Esophagus muscularis mucosa (tissue), 4 donors: ENCODE measurements at regions not wholly inside any gene's neighbourhood (a gene's known extent, or its start where the extent isn't known, plus 50 kb on each side); places are given as distances from the start of the nearest gene placed in this dataset.

ENCODE experiments used
- DNase-seq: peaks from one replicate; pipeline ENCODE4 v3.0.0-alpha.2; 2017; ENCODE audit errors: extremely low spot score
- H3K27ac ChIP-seq, 4 donors: fragments of 200-600 bp; sonication (generic); replicated peaks in 1 of 4; 1 replicate in 3 of 4; 2 replicates in 1 of 4; pipeline ENCODE4 v1.5.1; 2016 to 2019; ENCODE audit warnings: mild to moderate bottlenecking in 1 of 4
- H3K27me3 ChIP-seq, 4 donors: fragments of 200-600 bp; sonication (generic); one replicate each; pipeline versions ENCODE4 v1.5.1 to v1.6.0; 2016 to 2019
- H3K36me3 ChIP-seq, 4 donors: fragments of 200-600 bp; sonication (generic); one replicate each; pipeline ENCODE4 v1.5.1; 2016 to 2019
- H3K4me1 ChIP-seq, 4 donors: fragments of 200-600 bp; sonication (generic); one replicate each; pipeline ENCODE4 v1.5.1; 2016 to 2019
- H3K4me3 ChIP-seq, 4 donors: fragments of 200-600 bp; sonication (generic); 1 replicate in 2 of 4; 2 replicates in 2 of 4; pipeline ENCODE4 v1.5.1; 2016 to 2019; ENCODE audit warnings: mild to moderate bottlenecking in 4 of 4, moderate library complexity in 1 of 4
- H3K9me3 ChIP-seq, 4 donors: fragments of 200-600 bp; sonication (generic); 1 replicate in 3 of 4; 2 replicates in 1 of 4; pipeline ENCODE4 v1.5.1; 2016 to 2019
- EP300 ChIP-seq: sonication (generic); formaldehyde crosslinking; IDR thresholded peaks from one replicate; pipeline ENCODE4 v1.6.1; 2017; ENCODE audit warnings: antibody characterized with exemption
- POLR2A ChIP-seq: fragments of 450-650 bp; IDR thresholded peaks from one replicate; pipeline ENCODE4 v1.6.1; 2017; ENCODE audit warnings: antibody characterized with exemption, moderate library complexity, mild to moderate bottlenecking, low read depth
- POLR2AphosphoS5 ChIP-seq, 2 donors: sonication (generic); formaldehyde crosslinking; IDR thresholded peaks; one replicate each; pipeline ENCODE4 v1.6.1; 2017; ENCODE audit warnings: antibody characterized with exemption in 2 of 2
- WGBS: methylation state at CpG from one replicate; pipeline ENCODE4 v1.1.5; 2018; 5-methylcytosine and 5-hydroxymethylcytosine counted together
- intact Hi-C: fragments of 100-400 bp; cut with DNase I; formaldehyde crosslinking; loops from one replicate; pipeline ENCODE4 v1.15.1; 2023
- TF ChIP-seq, protein P1 (sequence below), 3 experiments: fragments of 200-600 bp in 2 of 3; fragments of 450-650 bp in 1 of 3; sonication (generic) in 2 of 3; IDR thresholded peaks; one replicate each; pipeline ENCODE4 v1.5.1; 2017 to 2019; ENCODE audit warnings: antibody characterized with exemption in 3 of 3, mild to moderate bottlenecking in 2 of 3, moderate library complexity in 1 of 3

GRCh38 chr2:166831930-166832329, 56.4 kb upstream of the XIRP2 start:
- intact Hi-C loops: no loop called here
- TF ChIP-seq EP300 (no peak), POLR2AphosphoS5 (IDR thresholded peaks at IDR 0.05) (no peak), POLR2A (no peak)
- TF ChIP-seq, protein P1, sequence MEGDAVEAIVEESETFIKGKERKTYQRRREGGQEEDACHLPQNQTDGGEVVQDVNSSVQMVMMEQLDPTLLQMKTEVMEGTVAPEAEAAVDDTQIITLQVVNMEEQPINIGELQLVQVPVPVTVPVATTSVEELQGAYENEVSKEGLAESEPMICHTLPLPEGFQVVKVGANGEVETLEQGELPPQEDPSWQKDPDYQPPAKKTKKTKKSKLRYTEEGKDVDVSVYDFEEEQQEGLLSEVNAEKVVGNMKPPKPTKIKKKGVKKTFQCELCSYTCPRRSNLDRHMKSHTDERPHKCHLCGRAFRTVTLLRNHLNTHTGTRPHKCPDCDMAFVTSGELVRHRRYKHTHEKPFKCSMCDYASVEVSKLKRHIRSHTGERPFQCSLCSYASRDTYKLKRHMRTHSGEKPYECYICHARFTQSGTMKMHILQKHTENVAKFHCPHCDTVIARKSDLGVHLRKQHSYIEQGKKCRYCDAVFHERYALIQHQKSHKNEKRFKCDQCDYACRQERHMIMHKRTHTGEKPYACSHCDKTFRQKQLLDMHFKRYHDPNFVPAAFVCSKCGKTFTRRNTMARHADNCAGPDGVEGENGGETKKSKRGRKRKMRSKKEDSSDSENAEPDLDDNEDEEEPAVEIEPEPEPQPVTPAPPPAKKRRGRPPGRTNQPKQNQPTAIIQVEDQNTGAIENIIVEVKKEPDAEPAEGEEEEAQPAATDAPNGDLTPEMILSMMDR (IDR thresholded peaks at IDR 0.05): no peak
- Histone ChIP-seq H3K27me3 (no peaks in the 10 kb centered on the region), H3K4me1 (no peaks in the 10 kb centered on the region), H3K9me3 (no peaks in the 10 kb centered on the region), H3K36me3 (no peaks in the 10 kb centered on the region), H3K4me3 (no peak overlapping the region), H3K27ac (no peak overlapping the region)
- DNase-seq: no peak
- WGBS: 70% methylated on average over 4 of the region's 4 CpGs

DNA sequence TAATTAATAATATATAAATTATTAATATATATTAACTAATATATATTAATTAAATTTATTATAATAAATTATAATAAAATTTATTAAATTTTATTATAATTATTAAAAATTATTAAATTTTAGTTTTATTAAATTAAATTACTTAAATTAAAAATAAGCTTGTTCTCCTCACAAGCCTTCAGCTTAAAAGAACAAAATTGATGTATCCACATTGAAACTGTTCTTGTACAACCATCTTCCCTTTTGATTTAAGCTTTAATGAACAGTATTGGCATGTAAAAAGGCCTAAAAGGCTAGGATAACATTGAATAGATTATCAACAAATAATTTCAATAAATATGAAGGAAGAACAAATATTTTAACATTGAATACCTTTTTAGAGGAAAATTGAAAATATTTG, 62.4 kb upstream of the XIRP2 start:
- H3K36me3 ChIP-seq: no peaks in the 10 kb centered on the region
- H3K27ac ChIP-seq: no peak overlapping the region
- TF ChIP-seq EP300: no peak
- TF ChIP-seq POLR2AphosphoS5 (IDR thresholded peaks at IDR 0.05): no peak
- TF ChIP-seq, protein P1 (IDR thresholded peaks at IDR 0.05): no peak
- no peak for TF ChIP-seq POLR2A
- H3K27me3 ChIP-seq: no peaks in the 10 kb centered on the region
- intact Hi-C loops: no loop called here
- no peak overlapping the region for H3K4me3 ChIP-seq
- no peaks in the 10 kb centered on the region for H3K9me3 ChIP-seq
- no peaks in the 10 kb centered on the region for H3K4me1 ChIP-seq
- no peak for DNase-seq

GRCh38 chr2:166814335-166814734, 73.9 kb upstream of the XIRP2 start:
- Histone ChIP-seq H3K36me3 (no peaks in the 10 kb centered on the region), H3K27me3 (no peaks in the 10 kb centered on the region), H3K4me1 (no peaks in the 10 kb centered on the region), H3K9me3 (peaks cover 0 to 5% (median 0%) of the 10 kb centered on the region in 4 donors), H3K27ac (no peak overlapping the region), H3K4me3 (no peak overlapping the region)
- intact Hi-C loops: no loop called here
- no peak for DNase-seq
- WGBS: 89% methylated on average over 5 of the region's 5 CpGs
- TF ChIP-seq EP300 (no peak), POLR2A (no peak), POLR2AphosphoS5 (IDR thresholded peaks at IDR 0.05) (no peak)
- TF ChIP-seq, protein P1 (IDR thresholded peaks at IDR 0.05): no peak

DNA sequence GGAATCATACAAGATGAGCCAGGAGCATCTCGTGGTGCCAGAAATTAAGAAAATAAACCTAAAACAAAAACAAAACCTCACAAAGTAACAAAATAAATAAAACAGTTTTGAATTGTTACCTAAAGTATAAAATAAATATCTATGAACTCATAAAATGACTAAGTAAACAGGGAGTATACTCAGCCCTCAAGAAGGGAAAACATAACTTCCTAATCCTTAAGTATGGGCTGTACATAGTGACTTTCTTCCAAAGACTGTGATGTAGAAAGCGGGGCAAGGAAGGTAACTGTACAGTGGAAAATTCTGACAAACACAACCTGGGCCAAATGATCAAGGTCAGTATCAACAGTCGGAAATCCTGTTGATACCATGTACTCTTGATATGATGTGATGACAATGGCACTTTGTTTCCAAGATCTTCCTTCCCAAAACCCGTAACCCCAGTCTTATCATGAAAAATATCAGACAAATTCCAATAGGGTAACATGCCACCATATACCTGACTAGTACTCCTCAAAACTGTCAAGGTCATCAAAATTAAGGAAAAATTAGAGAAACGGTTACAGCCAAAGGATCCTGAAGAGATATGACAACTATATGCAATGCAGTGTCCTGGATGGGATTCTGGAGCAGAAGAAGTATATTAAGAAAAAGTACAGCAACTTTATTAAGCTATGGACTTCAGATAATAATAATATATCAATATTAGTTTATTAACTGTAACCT, 76.0 kb upstream of the XIRP2 start:
- Histone ChIP-seq H3K36me3 (no peaks in the 10 kb centered on the region), H3K4me1 (no peaks in the 10 kb centered on the region), H3K9me3 (peaks cover 0 to 5% (median 0%) of the 10 kb centered on the region in 4 donors), H3K4me3 (no peak overlapping the region), H3K27me3 (no peaks in the 10 kb centered on the region), H3K27ac (no peak overlapping the region)
- DNase-seq: no peak
- WGBS: 79% methylated on average over 5 of the region's 5 CpGs
- intact Hi-C loops: no loop called here
- TF ChIP-seq, protein P1 (IDR thresholded peaks at IDR 0.05): no peak
- TF ChIP-seq EP300 (no peak), POLR2A (no peak)

DNA sequence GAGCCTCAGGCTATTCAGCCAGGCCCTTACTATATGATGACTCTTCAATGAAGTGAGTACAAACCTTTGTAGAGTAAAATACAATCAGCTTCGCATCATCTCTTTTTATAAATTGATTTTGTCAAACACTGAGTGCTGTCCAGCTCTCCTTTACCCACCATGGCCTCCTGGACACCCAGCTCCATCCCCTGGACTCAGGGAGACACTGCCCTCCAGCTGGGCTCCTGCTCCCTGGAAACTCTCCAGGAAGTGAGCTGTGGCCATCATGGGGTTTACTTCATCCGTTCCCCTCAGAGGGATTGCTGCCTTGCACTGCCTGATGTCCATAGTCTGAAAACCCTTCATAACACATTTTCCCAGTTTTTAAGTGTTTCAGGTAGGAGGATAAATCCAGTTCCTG, 82.5 kb upstream of the XIRP2 start:
- no peak for DNase-seq
- Histone ChIP-seq H3K36me3 (no peaks in the 10 kb centered on the region), H3K4me1 (no peaks in the 10 kb centered on the region), H3K27me3 (no peaks in the 10 kb centered on the region), H3K4me3 (no peak overlapping the region), H3K9me3 (no peaks in the 10 kb centered on the region), H3K27ac (no peak overlapping the region)
- WGBS: 92% methylated on average over 2 of the region's 2 CpGs
- intact Hi-C loops: no loop called here
- TF ChIP-seq EP300 (no peak), POLR2AphosphoS5 (IDR thresholded peaks at IDR 0.05) (no peak), POLR2A (no peak)
- TF ChIP-seq, protein P1 (IDR thresholded peaks at IDR 0.05): no peak
